GM10266 (cell line): ENCODE measurements at regions not wholly inside any gene's neighbourhood (a gene's known extent, or its start where the extent isn't known, plus 50 kb on each side); places are given as distances from the start of the nearest gene placed in this dataset.

Source experiments
- DNase-seq: peaks from one replicate; pipeline ENCODE4 v3.0.0; 2012; ENCODE audit errors: extremely low spot score
- CTCF ChIP-seq: IDR thresholded peaks from 2 replicates; pipeline ENCODE4 v1.5.1; 2012; ENCODE audit warnings: mild to moderate bottlenecking, low read depth; ENCODE audit not compliant: control insufficient read depth, insufficient read depth; ENCODE audit errors: missing control alignments

GRCh38 chr4:96955691-96956090, 1115.8 kb downstream of the PDHA2 start:
- TF ChIP-seq CTCF: no peak
- no peak for DNase-seq

GRCh38 chr4:96969455-96969854, 1129.6 kb downstream of the PDHA2 start:
- no peak for TF ChIP-seq CTCF
- DNase-seq: no peak

GRCh38 chr4:96972920-96973319, 1133.0 kb downstream of the PDHA2 start:
- no peak for DNase-seq
- TF ChIP-seq CTCF: no peak

- DNase-seq: no peak
- no peak for TF ChIP-seq CTCF
These were observed 1134.4 kb downstream of the PDHA2 start for GRCh38 chr4:96974295-96974694.

GRCh38 chr4:96983830-96984229, 1143.9 kb downstream of the PDHA2 start:
- no peak for DNase-seq
- TF ChIP-seq CTCF: no peak

GRCh38 chr4:96986816-96987215, 1146.9 kb downstream of the PDHA2 start:
- TF ChIP-seq CTCF: no peak
- no peak for DNase-seq

GRCh38 chr4:96991083-96991482, 1151.2 kb downstream of the PDHA2 start:
- no peak for TF ChIP-seq CTCF
- DNase-seq: no peak
